Right kidney (tissue), 1 donor: ENCODE measurements at regions not wholly inside any gene's neighbourhood (a gene's known extent, or its start where the extent isn't known, plus 50 kb on each side); places are given as distances from the start of the nearest gene placed in this dataset.
"Not testable (repeated sequence)": the region's sequence is repeated elsewhere in the genome, so short reads cannot be mapped to it uniquely, and the experiment has no call there.

ENCODE experiments used
- DNase-seq: peaks from one replicate; pipeline ENCODE4 v3.0.0-alpha.2; 2016

DNA sequence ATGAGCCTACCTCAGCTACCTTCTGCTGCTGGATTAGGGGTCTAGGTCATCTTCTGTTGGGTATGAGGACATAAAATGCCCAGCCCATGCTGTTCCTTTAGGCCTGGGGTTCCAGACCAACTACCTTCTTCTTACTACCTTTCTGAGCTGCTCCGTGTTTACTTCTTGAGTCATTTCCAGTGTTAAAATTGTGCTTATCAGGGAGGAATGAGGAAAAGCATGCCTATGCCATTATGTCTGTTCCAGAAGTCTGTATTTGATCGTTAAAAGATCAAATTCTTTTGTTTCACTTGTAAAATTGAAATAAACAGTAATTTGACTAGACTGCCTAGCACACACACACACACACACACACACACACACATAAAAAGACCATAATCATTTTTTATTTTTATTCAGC lies 1912.7 kb upstream of the TENM3 start:
- no peak for DNase-seq

DNA sequence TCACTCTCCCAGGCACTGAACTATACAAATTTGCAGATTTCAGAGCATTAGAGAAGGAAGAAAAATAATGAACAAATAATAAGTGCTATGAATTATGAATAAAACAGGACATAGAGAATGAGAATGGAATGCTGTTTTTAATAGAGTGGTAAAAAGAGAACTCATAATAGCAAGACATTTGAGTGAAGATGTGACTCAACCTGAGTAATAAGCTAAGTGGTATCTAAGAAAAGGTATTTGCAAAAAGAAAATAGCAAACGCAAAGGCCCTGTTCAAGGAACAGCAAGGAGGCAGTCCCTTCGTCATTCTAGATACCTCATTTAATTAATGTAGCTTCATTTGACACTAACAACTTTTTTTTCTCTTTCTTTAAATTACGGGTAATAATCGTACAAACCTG lies 1910.0 kb upstream of the TENM3 start:
- no peak for DNase-seq

DNA sequence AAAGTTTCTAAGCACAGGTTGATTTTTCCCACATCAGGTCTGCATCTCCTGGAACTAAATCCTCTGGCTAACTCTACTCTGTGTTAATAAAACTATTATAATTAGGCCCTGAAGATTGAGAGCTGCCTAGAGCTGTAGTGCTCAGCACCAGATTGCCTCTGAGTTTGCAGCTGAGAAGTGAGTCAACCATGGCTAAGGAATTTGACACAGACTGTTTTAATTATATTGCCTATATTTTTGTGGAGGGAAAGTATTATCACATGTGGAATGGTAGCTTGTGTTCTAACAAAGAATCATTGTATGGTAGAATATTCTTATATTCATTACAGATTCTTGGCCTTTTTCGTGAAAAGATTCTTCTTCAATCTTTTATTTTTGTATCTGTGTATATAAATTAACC lies 1907.6 kb upstream of the TENM3 start:
- DNase-seq = no peak

DNA sequence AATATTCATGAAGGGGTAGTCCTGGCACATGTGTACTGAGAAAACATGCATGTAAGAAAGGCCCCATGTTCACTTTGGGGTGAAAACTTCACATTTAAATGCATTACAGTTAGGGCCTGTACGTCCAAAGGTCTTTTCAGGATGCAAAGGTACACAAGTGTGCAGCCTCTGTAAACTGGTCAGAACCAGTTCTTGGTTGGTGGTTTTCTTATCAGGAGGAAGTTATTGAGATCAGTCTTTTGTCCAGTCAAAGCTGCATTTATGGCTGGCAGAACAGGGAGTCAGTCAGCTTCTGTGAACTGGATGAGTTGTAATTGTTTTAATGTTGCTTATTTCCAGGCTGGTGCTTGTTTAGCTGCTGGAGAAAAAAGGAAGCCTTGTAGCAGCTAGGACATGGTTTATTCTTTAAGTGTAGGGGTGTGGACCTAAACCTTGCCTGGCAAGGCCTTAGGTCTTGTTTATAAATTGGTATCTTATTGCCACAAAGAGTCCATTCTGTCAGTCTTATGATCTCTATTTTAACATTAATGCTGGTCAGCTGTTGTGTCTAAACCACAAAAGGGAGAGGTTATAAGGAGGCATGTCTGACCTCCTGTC lies 1906.6 kb upstream of the TENM3 start:
- DNase-seq = no peak

DNA sequence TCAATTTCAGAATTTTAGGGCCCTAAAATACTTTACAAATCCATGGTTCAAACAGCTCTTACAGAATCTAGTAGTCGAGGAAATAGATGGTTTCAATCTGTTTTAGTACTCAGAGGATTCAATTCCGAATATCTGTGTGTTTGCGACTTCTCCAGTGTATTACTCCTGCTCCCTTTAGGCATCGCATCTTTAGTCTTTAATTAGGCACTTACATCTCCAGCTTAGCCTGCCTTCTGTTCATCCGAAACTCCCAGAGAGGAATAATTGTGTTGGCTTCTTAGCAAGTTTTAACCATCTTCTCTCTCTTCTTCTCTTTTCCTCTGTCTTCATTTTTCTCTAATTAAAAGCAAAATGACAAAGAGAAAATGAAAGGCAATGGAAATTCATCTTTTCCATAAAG lies 1901.3 kb upstream of the TENM3 start:
- no peak for DNase-seq

DNA sequence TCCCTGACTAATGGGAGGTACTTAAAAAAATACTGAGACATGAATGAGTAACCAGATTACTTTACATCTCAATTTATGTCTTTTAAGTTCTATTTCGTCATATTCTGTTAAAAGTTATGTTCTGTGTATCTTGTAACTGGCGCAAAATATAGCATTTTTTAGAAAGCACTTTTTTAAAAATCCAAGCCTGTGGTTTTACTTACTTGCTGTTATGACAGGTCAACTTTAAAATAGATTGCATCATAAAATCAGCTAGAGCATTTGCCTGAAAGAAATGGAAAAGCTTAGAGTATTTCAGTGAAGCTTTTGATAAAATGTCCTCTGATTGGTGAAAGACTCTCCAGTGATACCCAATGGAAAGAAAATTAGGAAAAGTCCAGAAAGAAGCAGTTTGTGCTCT lies 1892.3 kb upstream of the TENM3 start:
- no peak for DNase-seq

DNA sequence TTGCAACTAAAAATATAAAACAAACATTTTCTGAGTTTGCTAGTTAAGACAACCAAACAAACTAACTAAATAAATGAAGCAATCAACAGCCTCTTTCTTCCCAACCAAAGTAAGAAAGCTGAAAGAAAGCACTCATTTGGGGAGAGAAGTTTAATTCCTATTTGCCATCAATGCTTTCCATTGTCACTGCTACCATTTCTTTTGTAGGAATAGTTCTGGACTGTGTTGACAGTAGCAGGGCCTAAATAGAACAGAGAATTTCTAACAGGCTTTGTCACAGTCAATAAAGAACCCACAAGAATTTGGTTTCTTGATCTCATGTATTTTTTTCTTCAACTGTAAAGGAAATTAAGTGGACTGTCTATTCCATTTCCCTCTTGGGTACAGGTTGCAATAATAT lies 1886.4 kb upstream of the TENM3 start:
- no peak for DNase-seq

DNA sequence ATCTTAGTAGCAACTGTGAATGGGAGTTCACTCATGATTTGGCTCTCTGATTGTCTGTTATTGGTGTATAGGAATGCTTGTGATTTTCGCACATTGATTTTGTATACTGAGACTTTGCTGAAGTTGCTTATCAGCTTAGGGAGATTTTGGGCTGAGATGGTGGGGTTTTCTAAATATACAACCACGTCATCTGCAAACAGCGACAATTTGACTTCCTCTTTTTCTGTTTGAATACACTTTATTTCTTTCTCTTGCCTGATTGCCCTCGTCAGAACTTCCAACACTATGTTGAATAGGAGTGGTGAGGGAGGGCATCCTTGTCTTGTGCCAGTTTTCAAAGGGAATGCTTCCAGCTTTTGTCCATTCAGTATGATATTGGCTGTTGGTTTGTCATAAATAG lies 1883.1 kb upstream of the TENM3 start:
- not testable (repeated sequence) for DNase-seq

DNA sequence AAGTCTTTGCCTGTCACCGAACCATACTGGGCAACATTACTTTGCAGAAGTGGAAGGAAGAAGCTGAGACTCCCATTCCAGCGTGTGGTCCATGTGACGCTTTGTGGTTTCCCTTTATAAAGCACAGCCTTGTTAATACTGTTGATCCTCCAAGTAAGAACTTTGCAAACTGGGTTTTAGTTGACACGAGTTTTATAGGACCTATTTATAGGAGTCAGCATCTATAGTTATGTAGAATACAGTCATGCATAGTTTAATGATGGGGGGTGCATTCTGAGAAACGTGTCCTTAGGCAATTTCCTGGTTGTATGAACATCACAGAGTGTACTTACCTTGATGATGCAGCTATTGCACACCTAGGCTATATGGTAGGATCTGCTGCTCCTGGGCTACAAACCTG lies 1879.4 kb upstream of the TENM3 start:
- no peak for DNase-seq

DNA sequence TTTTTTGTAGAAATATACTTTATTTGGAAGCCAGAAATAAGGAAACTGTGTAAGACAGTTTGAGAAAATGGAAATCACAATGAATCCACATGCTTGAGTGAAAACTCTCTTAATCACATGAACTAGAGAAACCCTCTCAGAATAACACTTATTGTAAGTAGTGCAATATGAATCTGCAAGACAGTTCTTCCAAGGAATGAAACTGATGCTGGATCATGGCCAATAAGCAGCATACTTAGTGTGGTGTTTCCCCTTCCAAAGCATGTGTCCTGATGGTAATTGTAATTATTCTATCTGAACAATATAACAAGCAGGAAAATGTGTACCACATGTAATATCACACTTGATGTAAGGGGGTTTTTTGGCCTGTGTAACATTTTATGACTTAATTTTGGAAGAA lies 1870.5 kb upstream of the TENM3 start:
- no peak for DNase-seq

DNA sequence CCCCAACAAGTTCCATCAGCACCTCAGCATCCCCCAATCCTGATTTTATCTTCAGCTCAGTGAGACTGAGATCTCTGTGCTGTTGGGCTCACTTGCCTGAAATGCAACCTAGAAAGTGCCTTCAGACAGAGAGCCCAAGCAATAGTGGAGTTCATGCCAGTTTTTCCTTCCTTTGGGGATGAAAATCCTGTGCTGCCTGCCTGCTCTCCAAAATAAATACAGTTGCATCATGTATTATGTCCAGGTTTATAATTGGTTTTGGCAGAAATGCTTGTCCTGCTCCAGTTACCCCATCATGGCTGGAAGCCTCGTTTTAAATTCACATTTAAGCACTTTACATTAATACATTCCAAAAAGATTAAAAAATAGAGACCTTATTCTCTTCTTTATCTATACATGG lies 1865.5 kb upstream of the TENM3 start:
- DNase-seq = no peak

DNA sequence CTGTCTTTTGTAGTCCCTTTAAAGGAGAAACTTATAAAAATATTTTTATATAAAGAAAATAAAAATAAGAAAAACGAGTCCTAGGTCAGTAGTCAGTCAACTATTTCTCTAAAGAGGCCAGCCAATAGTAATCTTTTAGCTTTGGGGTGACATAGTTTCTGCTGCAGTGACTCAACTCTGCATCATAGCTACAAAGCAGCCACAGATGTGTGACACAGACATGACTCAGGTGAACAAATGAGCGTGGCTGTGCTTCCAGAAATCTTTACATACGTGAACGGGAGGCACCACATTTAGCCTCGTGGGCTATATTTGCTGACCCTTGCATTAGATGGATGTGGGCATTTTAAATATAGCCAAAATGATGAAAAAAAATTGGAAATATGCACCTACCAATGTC lies 1862.5 kb upstream of the TENM3 start:
- no peak for DNase-seq

DNA sequence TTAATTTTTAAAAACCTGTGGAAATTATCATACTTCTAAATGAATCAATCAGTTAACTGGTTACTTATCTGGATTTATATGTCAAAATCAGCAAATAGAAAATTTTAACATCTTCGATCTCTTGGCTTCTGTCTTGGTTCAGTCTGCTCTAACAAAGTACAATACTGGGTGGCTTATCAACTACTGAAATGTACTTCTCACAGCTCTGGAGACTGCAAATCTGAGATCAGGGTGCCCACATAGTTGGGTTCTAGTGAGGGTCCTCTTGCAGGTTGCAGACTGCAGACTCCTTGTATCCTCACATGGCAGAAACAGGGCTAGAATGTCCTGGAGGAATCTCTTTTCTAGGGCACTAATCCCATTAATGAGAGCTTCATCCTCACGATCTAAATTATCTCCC lies 1851.6 kb upstream of the TENM3 start:
- DNase-seq = no peak

DNA sequence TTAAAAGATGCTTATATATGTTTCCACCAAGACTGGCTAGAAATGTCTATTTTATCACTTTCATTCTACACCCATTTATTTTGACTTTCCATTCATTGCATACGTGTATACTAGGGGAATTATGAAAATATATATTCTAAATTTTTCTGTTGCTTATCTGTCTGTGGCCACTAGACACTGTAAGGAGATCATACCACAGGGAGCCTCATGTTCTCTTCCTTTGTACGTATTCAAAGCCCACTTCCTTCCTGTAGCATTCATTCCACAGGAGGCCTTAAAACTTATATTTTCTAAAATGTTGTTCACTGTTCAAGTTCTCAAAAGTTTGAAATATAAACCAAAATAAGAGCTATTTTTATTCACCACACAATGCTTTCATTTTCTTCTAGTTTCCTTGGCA lies 1848.9 kb upstream of the TENM3 start:
- no peak for DNase-seq

DNA sequence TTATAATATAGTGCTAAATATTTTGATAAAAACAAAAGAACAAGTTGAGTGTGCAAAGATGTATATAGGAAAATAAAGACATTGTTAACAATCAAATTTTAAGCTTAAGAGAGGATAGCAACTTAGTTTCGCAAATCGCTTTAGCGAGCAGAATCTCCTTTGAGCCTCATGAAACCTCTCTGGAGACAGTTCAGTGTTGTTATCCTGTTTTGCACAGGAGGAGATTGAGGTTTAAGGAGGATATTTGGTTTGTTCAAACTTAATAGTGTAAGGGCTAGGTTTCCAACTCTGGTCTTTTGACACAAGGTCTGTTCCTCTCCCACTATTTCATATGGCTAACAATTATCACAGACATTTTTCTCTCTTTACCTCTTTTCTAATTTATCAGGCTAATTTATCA lies 1848.5 kb upstream of the TENM3 start:
- DNase-seq = no peak

DNA sequence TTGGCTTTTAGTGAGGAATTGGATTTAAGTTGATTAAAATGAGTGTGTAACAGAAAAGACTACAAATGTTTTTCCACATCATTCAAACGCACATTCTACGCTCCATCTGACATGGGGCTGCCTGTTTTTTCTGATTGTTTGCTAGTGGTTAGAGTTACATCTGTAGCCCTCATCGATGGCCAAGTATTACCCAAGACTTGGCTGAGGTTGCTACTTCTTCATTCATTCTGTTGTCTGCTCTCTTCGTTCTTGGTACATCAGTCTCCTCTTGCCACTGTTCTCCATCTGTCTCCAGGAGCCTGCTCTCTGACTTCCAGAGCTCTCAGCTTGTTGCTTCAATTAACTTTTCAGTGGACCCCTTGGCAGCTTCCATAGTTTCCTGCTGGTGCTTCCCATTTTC lies 1844.6 kb upstream of the TENM3 start:
- no peak for DNase-seq

DNA sequence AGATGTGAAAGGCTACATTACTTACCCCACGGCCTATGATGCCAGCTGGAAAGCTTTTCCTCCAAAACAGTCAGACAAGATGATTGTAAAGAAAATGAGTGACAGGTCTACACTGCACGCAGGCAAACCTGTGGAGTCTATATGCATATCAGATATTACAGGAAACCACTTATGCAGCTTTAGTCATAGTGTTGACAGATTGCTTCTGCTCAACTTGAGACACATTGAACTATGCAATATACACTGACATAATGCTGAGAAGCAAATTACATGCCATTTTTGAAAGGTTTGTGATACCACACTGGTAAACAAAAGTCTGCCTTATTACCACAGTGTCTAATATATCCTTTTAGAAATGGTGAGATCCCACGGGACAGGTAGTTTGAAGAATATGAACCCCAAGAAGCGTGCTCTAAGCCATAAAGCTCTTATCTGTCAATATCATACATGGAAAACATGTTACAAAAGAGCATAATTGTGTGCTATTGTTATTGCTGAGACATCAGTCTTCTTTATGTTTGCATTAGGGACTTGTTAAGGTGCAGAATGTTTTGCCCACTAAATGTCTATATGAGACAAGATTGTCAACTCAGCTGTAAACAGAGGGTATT lies 1835.8 kb upstream of the TENM3 start:
- no peak for DNase-seq

DNA sequence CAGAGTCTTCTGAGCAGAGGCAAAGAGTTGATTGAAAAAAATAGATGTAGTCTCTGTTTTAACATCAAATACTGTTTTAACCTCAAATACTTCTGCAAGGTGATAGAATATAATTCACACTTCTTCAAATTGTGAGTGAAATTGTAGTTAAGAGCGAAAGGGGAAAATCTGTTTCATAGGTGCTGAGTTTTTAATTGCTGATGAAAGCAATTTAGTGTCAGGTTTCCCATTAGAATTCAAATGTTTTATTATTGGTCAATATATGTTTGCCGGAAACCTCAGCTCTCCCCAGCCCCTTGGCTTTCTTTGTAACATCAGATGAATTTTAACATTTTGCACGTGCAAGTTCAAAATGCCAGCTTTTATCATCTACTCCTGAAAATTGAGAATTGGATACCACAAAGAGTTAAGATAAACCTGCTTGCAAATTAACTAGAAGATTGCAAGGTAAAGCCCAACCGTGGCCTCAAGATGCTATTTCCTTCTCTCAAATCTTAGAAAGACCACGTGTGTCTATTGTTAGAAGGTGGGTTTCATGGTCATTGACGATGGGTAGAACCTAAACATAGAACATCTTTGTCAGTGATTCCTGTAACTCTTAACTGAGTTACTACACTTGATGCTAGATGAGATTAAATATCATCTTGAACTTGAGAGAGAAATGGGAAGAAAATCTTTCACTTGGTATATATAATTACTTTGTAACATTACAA lies 1824.2 kb upstream of the TENM3 start:
- DNase-seq = no peak

DNA sequence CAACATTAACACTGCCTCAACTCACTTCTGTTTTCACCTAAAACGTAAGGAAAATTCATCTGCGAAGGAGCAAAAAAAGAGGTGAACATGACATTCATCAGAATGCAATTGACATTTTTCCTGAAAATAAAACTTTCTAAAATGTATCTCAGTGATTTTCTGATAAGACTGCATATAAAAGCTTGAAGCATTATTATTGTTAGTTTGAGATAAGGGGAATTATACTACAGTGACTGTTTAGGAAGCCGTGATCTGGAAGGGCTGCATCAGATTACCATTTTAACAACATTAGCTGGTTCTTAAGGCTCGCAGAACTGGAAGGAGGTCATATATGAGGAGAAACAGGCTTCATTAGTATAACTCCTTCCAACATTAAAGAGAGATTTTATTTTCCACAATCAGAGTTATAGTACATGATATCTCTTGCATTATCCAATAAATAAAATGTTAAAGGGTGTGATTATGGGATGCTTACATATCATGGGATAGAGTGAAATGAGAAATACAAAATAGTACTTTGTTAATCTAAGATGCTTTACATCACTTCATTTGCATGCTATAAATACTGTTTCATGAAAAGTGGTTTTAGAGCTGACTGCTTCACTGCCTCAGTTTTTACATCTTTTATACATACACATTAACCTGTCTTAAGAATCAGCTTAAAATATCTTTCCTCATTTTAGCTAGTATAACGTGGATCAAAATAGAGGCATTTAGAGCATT lies 1820.1 kb upstream of the TENM3 start:
- DNase-seq = no peak

DNA sequence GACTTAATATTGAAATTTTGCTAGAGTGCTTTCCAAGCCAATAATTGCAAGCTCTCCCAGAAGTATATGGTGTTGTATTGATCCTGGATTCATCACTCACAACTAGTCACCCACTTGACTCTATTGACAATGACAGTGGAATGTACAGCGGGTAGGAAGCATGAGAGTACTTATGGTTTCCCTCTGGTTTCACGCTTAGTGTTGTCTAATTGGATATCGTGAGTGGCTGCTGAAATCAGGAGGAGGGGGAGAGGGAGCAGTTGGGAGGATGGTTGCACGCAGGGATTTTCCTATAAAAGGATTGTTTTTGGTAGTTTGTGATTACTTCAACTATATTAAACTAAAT lies 1819.5 kb upstream of the TENM3 start:
- DNase-seq = no peak

DNA sequence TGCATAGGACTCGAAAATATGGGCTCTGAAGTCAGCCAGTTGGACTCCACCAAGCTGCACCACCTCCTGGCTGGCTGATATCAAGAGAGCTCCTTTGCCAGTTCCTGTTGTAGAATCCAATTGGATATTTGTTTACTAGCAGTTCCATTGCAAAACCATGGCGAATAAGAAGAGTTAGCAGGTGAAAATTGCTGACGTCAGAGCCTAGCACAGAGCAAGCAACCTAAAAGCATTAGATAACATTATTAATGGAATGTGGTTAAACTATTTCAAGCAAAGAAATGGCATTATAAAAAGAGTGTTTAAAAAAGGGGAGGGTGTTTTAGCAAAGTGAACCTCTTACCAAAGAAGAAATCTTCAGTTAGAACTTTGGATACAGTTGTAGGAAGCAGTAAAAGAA lies 1816.3 kb upstream of the TENM3 start:
- DNase-seq = no peak

DNA sequence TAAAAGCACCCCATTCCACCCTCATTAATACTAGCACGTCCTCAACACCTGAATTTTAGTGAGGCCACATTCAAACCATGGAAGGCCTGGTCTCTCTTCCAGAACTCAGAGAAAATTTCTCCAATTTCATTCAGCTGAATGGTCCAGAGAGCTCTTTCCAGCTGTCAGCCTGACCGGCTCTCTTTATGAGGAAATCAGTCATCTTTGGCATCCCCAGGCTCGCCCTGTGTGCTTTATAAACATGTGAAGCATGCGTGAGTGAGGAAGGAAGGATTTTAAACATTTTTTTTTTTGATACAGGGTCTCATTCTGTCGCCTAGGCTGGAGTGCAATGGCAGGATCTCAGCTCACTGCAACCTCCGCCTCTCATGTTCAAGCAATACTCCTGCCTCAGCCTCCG lies 1812.9 kb upstream of the TENM3 start:
- no peak for DNase-seq

DNA sequence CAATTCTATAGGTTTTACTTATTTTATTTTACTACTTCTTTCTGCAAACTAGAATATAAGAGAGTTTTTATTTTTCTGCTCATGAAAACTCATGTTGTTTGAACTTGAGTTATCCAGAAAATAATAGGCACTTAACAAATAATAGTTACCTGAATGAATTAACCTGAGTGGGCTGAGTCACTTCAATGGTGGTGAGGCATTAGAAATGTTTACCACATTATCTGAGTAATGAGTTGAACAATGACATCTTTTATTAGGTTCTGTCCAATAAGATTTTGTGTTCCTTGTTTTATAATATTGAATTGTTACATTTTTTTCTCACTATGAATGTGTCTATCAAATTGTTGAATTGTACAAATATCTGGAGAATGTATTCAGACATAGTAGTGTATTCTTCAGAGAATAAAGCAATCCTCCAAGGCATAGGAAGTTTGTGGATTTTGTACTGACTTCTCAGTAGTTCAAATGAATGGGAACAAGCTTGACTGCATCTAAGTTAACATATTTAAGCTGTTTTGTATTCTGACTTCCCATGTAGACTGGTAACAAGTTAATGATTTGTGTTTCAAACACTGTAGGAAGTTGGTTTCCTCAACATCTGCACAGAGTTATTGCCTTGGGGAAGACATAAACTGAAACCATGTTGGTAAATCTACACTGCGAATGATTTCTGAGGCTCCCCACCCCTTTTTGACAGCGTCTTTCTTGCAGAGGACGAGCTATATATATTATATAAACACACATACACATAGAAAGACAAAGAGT lies 1808.9 kb upstream of the TENM3 start:
- DNase-seq = no peak
